Activated T-helper 1 cell treated with anti-CD3 and anti-CD28 coated beads, Interleukin-12 subunit alpha, Interleukin-12 subunit beta, Interleukin-2, Interleukin-4 antibody, amounts not matched to agents 30 ng/mL and 10 ng/mL and 1 ng/mL, durations not matched to agents 14 hours and 24 hours and 36 hours (primary cell): ENCODE measurements at regions not wholly inside any gene's neighbourhood (a gene's known extent, or its start where the extent isn't known, plus 50 kb on each side); places are given as distances from the start of the nearest gene placed in this dataset.

Experiments
- DNase-seq: peaks from one replicate; pipeline ENCODE4 v3.0.0; 2021; ENCODE audit warnings: low spot score
- H3K27ac Mint-ChIP-seq: one replicate; pipeline ENCODE4 v1.8.0; 2021; ENCODE audit warnings: mild to moderate bottlenecking, mixed read lengths
- H3K27me3 Mint-ChIP-seq: one replicate; pipeline ENCODE4 v1.8.0; 2022; ENCODE audit warnings: mild to moderate bottlenecking, moderate library complexity, mixed read lengths; ENCODE audit not compliant: insufficient read depth
- H3K36me3 Mint-ChIP-seq: one replicate; pipeline ENCODE4 v1.8.0; 2021; ENCODE audit warnings: low read depth, mixed read lengths
- H3K4me1 Mint-ChIP-seq: one replicate; pipeline ENCODE4 v1.8.0; 2021; ENCODE audit warnings: low read depth, mixed read lengths
- H3K4me3 Mint-ChIP-seq: one replicate; pipeline ENCODE4 v1.8.0; 2021; ENCODE audit warnings: mild to moderate bottlenecking, moderate library complexity, mixed read lengths
- H3K9me3 Mint-ChIP-seq: one replicate; pipeline ENCODE4 v1.8.0; 2021; ENCODE audit warnings: mixed read lengths
- intact Hi-C: fragments of 100-400 bp; cut with micrococcal nuclease; formaldehyde crosslinking; loops from one replicate; pipeline ENCODE4 v1.15.1; 2024

- peaks cover 19% of the 10 kb centered on the region for H3K27me3 Mint-ChIP-seq
- DNase-seq, result no peak
- H3K36me3 Mint-ChIP-seq, result no peaks in the 10 kb centered on the region
Measured at GRCh38 chr14:96649327-96649601, 147.1 kb downstream of the PAPOLA start.

DNA sequence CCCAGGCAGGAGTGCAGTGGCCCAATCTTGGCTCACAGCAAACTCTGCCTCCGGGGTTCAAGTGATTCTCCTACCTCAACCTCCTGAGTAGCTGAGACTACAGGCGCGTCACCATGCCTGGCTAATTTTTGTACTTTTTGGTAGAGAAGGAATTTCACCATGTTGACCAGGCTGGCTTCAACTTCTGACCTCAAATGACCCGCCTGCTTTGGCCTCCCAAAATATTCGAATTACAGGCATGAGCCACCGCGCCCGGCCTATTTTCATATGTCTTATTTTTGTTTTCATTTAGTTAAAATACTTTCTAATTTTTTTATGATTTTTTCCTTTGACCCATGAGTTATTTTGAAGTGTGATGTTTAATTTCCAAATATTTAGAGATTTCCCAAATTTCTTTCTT lies 143.6 kb upstream of the VRK1 start:
- Mint-ChIP-seq H3K4me3 (no peak overlapping the region), H3K4me1 (no peaks in the 10 kb centered on the region), H3K9me3 (no peaks in the 10 kb centered on the region), H3K36me3 (no peaks in the 10 kb centered on the region), H3K27ac (no peak overlapping the region), H3K27me3 (peaks cover 15% of the 10 kb centered on the region)
- no peak for DNase-seq
- intact Hi-C loops, result no loop called here

More at GRCh38 chr14:96649327-96649601, 147.1 kb downstream of the PAPOLA start:
- peaks cover 4% of the 10 kb centered on the region for H3K9me3 Mint-ChIP-seq
- intact Hi-C loops, result no loop called here
- H3K27ac Mint-ChIP-seq, result no peak overlapping the region
- H3K4me1 Mint-ChIP-seq, result no peaks in the 10 kb centered on the region
- H3K4me3 Mint-ChIP-seq, result no peak overlapping the region

DNA sequence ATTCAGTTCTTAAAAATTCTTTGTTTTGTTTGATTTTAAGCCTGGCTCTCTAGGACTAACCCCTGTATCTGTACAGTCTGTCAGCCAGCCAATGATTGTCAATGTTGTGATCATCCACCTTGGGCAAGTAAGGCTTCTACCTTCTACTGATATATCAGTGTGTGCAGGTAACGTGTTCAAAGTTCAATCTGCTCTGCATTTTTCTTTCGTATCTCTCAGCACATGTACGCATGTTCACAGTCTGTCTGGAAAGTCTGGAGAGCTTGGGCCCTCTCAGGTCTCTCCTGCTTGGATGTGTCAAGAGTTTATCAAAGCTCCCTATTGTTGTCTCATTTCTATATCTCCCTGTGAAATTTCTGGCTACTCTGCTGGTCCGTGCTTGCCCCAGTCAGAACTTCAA lies 138.6 kb upstream of the VRK1 start:
- no peak for DNase-seq
- Mint-ChIP-seq H3K4me1 (no peaks in the 10 kb centered on the region), H3K36me3 (no peaks in the 10 kb centered on the region), H3K27ac (no peak overlapping the region), H3K27me3 (peaks cover 12% of the 10 kb centered on the region), H3K9me3 (no peaks in the 10 kb centered on the region), H3K4me3 (no peak overlapping the region)
- intact Hi-C loops, result no loop called here

DNA sequence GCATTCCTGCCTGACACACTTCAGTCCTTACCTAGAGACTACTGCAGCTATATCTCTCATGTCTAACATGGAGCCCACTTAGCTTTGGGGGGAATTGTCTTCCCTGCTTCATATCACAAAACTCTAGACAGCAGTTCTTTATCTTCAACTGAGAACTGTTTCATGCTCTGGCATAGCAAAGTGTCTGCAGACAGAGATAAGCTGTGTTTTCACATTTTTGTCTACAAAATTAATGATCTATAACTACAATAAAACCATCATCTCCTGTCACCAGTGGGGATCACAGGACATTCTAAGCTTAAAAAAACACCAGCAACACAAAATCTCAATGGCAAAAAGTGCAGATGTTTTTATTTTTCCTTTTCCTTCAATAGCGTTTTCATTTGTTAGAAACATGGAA lies 137.1 kb upstream of the VRK1 start:
- no peak overlapping the region for H3K4me3 Mint-ChIP-seq
- H3K9me3 Mint-ChIP-seq, result no peaks in the 10 kb centered on the region
- intact Hi-C loops, result no loop called here
- no peak for DNase-seq
- no peak overlapping the region for H3K27ac Mint-ChIP-seq
- H3K27me3 Mint-ChIP-seq, result peaks cover 15% of the 10 kb centered on the region
- no peaks in the 10 kb centered on the region for H3K36me3 Mint-ChIP-seq
- no peaks in the 10 kb centered on the region for H3K4me1 Mint-ChIP-seq

DNA sequence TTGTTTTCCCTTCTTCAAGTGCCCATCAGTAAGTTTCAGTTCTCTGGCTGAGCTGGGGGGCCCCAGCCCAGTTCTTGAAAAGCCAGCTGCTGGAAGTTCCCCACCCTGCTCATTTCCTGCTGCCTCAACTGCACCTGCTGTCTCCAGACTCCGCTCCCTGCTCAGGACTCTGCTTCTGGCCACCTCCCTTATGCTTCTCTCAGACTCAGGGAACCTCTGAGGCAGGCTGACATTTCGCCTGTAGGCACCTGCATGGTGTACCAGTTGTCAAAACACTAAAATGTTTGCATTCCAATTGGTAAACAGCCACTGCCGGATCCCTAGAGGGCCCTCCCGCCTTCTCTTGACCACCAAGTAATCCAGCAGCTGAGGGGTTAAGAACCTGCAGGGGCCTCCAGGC lies 136.5 kb upstream of the VRK1 start:
- Mint-ChIP-seq H3K27ac (no peak overlapping the region), H3K4me1 (no peaks in the 10 kb centered on the region), H3K4me3 (no peak overlapping the region), H3K36me3 (no peaks in the 10 kb centered on the region), H3K9me3 (no peaks in the 10 kb centered on the region), H3K27me3 (peaks cover 15% of the 10 kb centered on the region)
- DNase-seq, result no peak
- intact Hi-C loops, result no loop called here

DNA sequence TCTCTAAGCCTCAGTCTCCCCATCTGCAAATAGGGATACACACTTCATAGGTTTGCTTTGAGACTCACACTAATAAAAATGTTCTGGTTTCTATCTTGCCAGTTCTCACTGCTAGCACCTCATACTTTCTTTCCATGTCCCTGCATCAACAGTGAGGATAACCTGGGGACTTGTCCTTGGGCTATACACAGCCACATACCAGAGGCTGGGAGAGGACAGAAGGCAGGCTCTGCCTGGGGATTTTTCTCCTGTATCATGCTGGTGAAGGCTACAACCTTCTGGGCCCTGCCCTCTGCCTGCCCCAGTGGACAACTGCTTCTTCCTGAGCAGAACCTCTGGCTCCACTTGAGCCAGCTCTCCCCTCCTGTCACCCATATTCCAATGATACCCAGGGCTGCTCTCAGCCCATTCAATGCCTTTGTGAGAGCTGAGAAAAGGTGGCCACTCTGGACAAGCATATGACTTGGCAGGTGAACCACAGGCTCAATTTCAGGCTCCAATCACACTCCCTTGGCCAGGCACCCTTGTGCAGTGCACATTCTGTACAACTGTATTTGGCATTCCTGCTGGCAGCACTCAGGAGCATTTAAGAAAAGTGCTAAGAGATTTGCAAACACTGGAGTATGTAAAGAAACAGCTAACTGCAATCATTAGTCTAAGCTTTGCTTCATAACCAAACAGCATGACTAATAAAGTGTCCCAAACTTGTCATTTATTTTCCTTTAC lies 135.8 kb upstream of the VRK1 start:
- H3K36me3 Mint-ChIP-seq, result no peaks in the 10 kb centered on the region
- H3K9me3 Mint-ChIP-seq, result no peaks in the 10 kb centered on the region
- H3K27me3 Mint-ChIP-seq, result peaks cover 13% of the 10 kb centered on the region
- H3K4me1 Mint-ChIP-seq, result no peaks in the 10 kb centered on the region
- DNase-seq, result no peak
- no peak overlapping the region for H3K4me3 Mint-ChIP-seq
- intact Hi-C loops, result no loop called here
- no peak overlapping the region for H3K27ac Mint-ChIP-seq

- Mint-ChIP-seq H3K4me1 (no peaks in the 10 kb centered on the region), H3K9me3 (no peaks in the 10 kb centered on the region), H3K4me3 (no peak overlapping the region), H3K27ac (no peak overlapping the region), H3K36me3 (no peaks in the 10 kb centered on the region), H3K27me3 (peaks cover 19% of the 10 kb centered on the region)
- intact Hi-C loops, result no loop called here
- no peak for DNase-seq
Measured at GRCh38 chr14:96662116-96662970, 134.8 kb upstream of the VRK1 start.

DNA sequence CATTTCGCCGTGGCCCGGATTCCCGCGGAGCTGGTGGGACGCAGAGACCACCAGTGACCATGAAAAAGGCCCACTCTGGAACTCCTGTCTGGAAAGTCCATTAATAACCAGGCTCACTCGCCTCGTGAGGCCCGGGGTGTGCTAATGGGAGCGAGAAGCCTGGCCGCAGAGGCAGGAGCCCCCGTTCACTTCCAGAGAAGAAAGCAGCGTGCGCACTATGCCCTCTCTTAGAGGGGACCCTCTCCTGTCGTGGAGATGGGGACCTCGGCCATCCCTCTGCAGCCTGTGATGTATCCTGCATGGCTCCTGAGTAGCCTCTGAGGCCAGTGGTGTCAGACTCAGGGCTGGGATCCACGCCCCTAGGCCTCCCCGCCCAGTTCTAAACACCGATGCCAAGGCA lies 134.1 kb upstream of the VRK1 start:
- Mint-ChIP-seq H3K36me3 (no peaks in the 10 kb centered on the region), H3K9me3 (no peaks in the 10 kb centered on the region), H3K4me3 (no peak overlapping the region), H3K4me1 (no peaks in the 10 kb centered on the region), H3K27ac (no peak overlapping the region), H3K27me3 (peaks cover 15% of the 10 kb centered on the region)
- no peak for DNase-seq
- intact Hi-C loops, result no loop called here

- H3K27ac Mint-ChIP-seq, result no peak overlapping the region
- intact Hi-C loops, result no loop called here
- H3K9me3 Mint-ChIP-seq, result no peaks in the 10 kb centered on the region
- no peak overlapping the region for H3K4me3 Mint-ChIP-seq
- no peak for DNase-seq
- no peaks in the 10 kb centered on the region for H3K4me1 Mint-ChIP-seq
- peaks cover 13% of the 10 kb centered on the region for H3K27me3 Mint-ChIP-seq
- no peaks in the 10 kb centered on the region for H3K36me3 Mint-ChIP-seq
Measured at GRCh38 chr14:96663491-96664067, 133.6 kb upstream of the VRK1 start.

DNA sequence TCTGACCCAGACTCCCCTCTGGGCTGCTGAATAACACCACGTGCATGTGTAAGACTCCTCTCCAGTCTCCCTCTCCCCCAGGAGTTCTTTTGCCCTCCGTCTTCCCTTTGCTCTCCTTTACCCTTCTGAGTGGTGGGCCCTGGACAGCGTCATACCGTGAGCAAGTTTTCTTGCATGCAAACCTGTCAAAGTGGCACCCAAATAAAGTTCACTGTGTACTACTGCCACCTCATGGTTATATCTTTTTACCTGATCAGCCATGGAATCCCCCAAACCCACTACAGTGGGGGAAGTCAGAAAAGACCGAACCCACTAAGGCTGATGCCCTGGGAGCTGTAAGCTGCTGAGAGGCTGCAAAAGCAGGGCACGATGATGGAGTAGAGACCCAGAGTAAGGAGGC lies 131.1 kb upstream of the VRK1 start:
- Mint-ChIP-seq H3K27ac (no peak overlapping the region), H3K36me3 (no peaks in the 10 kb centered on the region), H3K4me1 (no peaks in the 10 kb centered on the region), H3K4me3 (no peak overlapping the region), H3K27me3 (peaks cover 13% of the 10 kb centered on the region), H3K9me3 (no peaks in the 10 kb centered on the region)
- intact Hi-C loops, result no loop called here
- no peak for DNase-seq

DNA sequence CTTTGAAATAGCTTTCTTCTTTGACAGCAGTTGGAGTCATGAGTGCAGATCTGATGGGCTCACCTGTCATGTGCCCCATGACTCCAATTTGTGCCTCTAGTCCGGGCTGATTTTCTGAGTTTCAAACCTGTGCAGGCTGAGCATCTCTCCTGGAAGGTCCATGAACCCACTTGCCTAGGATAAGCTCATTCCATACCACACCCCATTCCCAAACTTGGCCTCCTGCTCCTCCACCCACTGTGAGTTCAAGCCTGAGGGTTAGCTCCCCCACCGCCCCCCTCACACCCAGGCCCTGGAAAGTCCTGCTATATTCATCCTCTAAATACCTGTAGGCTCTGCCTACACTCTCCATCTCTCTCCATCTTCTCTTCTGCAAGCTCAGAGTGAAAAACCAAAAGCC lies 126.8 kb upstream of the VRK1 start:
- no peak for DNase-seq
- intact Hi-C loops, result no loop called here
- Mint-ChIP-seq H3K4me1 (no peaks in the 10 kb centered on the region), H3K9me3 (no peaks in the 10 kb centered on the region), H3K27ac (no peak overlapping the region), H3K27me3 (peaks cover 13% of the 10 kb centered on the region), H3K36me3 (no peaks in the 10 kb centered on the region), H3K4me3 (no peak overlapping the region)

GRCh38 chr14:96671218-96671617 lies 126.0 kb upstream of the VRK1 start:
- H3K27me3 Mint-ChIP-seq, result peaks cover 13% of the 10 kb centered on the region
- intact Hi-C loops, result no loop called here
- H3K9me3 Mint-ChIP-seq, result no peaks in the 10 kb centered on the region
- no peaks in the 10 kb centered on the region for H3K36me3 Mint-ChIP-seq
- H3K4me1 Mint-ChIP-seq, result no peaks in the 10 kb centered on the region
- H3K4me3 Mint-ChIP-seq, result no peak overlapping the region
- no peak for DNase-seq
- no peak overlapping the region for H3K27ac Mint-ChIP-seq

DNA sequence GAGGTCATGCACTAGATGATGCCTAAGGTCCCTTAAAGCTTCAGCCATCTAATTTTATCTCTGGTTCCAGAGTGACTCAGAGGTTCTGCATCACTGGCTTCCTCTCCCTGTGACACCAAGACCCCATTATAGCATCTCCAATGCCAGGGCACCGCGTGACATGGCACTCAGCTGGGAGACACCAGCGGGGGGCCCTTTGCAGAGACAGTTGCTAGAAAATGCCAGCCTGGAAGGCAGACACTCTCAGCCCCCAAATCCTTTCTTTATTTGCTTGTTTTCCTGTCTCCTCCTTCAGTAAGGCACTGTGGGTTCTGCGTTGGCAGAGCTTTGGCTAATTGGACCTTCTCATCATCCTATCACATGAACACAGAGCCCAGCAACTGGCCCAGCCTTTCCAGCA lies 123.5 kb upstream of the VRK1 start:
- no peak for DNase-seq
- Mint-ChIP-seq H3K36me3 (no peaks in the 10 kb centered on the region), H3K9me3 (no peaks in the 10 kb centered on the region), H3K4me1 (no peaks in the 10 kb centered on the region), H3K27me3 (peaks cover 5% of the 10 kb centered on the region), H3K4me3 (no peak overlapping the region), H3K27ac (no peak overlapping the region)
- intact Hi-C loops, result no loop called here
